GM18909 (cell line): ENCODE measurements at regions not wholly inside any gene's neighbourhood (a gene's known extent, or its start where the extent isn't known, plus 50 kb on each side); places are given as distances from the start of the nearest gene placed in this dataset.

Experiments
- ATAC-seq: cut with Tn5 transposase; IDR thresholded peaks from one replicate; pipeline ENCODE4 v1.9.1; 2021; ENCODE audit warnings: mild to moderate bottlenecking; ENCODE audit not compliant: unreplicated experiment, poor library complexity

DNA sequence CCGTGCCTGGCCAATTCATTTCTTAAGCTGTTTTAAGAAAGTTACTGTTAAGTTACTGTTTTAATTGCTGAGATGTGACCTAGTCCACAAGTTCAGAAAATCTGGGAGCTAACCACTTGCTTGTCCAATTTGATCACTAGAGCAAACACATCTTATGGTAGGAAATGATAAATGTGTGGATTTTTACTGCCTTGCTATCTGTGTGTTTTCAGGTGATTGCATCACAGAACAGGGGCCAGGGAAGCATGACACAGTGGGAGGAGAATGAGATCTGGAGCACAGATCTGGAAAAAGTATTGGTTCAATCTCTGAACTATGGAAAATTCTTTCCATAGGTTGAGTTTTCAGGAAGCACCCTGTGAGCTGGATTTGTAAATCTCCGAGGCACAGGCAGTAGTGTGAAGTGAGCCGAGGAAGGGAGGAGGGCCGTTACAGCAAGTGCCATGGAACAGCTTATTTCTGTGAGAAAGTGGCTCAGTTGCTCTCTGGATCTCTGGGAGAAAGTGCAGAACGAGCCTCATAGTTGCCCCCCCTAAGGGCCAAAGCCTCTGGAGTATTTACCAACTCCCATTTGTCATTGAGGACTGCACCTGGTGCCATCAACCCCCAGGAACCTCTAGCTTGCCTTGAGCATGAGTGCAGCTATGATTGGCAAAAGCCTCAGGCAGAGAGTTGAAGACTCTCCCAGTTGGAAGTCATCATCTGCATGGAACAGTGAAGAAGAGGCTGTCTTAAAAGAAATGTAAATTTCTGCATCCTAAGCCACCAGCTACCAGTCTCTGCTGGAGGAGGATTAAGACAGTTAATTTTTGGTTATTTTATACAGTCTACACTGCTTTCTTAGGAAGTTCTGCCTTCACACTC is 161.8 kb upstream of the CLINT1 start:
- no peak for ATAC-seq

DNA sequence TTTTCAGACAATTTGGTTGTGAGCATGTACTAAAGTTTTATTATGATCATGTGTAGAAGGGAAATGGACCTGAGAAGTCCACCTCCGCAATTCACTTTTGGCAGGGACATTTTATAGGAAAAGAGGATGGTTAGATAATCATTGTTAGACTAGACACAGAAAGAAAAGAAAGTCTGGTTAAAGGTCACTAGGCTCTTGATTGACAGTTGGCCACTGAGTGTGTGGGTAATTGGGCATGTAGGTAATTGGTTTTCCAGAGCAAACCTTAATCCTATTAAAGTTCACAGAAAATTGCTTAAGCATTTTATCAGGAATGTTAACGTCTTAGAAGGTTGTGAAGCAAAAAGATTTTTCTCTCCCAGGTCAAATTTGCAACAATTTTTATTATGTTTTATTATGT is 158.5 kb upstream of the CLINT1 start:
- no peak for ATAC-seq

DNA sequence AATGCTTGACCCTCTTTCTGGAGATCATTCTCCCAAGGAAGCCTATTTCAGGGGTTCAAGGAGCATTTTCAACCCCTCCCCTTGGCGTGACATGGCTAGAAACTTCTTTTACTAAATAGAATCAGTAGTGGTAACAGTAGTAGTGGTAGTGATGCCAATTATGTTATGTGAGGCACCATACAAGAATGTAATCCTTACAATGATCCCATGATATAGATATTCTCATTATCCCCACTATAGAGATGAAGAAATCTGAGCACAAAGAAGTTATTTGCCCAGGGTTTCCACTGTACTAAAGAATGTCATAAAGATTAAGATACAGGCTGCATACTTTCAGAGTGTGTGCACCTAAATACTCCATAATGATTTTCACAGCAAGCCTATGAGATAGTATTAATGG is 155.4 kb upstream of the CLINT1 start:
- no peak for ATAC-seq

DNA sequence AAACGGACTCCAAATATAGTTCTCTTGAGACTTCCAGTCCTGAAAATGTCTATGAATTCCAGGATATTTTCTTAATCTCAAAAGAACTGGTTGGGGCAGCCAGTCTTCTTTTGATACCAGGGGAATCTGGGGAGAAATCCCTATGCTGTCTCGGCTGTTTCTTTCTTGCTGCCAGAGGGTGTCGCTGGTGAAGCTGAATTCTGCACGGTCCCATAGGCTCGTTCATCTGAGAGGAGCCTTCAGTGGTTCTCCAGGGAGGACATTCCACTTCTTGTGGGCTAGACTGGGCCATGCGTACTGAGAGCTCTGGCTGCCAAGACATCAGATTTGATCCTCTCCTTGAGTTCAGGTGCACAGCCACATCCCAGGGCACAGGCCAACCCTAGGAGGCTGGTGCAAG is 155.0 kb upstream of the CLINT1 start:
- no peak for ATAC-seq

DNA sequence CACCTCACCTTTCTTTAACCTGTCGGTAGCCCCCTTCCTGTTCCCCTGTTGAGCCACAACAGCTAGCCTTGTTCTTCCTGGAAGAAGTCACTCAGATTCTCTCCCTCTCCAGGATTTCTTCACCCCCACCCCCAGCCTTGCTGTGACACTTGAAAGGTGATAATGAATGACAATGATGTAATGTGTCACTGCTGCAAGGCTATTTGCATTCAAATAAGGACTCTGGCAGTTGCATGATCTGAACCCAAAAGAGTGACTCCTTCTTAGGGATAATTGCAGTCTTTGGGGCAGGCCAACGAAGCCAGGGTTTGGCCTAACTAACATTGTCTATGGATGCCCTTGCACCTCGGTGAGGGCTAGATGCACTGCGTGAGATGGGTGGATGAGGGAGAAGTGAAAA is 154.4 kb upstream of the CLINT1 start:
- no peak for ATAC-seq

DNA sequence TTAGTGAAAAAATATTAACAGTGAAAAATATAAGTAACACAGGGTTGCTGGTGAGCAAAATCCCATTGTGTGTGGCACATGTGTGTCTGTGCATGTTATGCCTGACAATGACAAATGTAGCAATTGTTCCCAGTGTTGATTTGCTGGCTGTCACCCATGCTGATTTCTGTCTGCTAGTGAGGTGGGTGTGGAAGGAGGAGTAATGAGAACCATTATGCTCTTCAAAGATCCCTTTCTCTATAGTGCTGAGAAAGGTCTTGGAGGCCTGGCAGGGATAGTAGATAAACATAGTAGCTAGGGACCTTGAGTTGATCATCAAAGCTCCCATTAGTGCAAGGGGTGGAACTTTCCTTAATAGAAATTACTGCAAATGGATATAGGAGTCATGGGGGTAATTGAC is 152.5 kb upstream of the CLINT1 start:
- no peak for ATAC-seq

DNA sequence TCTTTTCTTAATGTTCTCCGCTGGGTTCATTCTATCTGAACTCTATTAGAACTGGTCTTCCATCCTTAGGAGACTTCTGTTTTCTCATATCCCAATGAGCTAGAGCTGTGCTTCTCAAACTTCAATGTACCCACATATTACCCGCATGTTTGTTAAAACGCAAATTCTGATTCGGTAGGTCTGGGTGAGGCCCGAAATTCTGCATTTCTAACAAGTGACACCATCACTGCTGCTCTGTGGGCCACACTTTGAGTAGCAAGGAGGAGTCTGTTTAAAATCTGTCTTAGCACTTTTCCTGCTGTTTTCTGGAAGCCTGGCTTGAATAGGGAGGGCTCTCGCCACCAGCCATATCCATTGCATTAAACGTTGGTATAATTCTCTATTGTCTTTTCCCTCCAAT is 151.9 kb upstream of the CLINT1 start:
- no peak for ATAC-seq

DNA sequence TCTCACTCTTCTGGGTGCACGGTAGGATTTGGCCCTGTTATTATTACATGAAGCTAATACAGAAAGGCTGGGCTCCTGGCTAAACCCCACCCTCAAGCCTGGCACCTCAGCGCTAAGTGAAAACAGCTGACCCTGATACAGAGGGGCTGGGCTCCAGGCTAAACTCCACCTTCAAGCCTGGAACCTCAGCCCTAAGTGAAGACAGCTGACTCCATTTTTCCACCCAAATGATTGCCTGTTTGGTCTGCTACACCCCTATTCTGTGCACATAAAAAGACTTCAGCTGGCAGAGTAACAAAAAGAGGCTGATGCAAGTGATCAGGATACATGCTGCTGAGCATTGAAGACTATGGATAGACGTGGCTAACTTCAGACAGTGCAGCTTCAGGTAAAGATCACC is 148.4 kb upstream of the CLINT1 start:
- ATAC-seq, result no peak

DNA sequence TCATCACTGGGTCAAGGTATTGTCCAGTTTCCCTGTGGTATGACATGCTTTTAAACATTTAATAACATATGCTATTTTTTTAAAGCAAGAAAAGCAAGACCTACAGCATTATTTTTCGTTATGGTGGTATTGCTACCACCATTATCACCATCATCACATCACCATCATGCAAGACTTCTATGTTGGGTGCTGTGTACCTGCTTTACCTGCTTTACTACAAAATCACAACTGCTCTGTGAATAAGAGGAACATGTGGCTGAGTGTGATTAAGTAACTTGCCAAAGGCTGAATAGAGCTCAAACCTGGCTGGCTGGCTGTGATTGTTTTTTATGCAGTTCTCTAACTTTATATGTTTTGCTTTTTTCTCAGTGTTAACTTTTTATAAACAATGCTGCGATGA is 140.8 kb upstream of the CLINT1 start:
- ATAC-seq, result no peak

DNA sequence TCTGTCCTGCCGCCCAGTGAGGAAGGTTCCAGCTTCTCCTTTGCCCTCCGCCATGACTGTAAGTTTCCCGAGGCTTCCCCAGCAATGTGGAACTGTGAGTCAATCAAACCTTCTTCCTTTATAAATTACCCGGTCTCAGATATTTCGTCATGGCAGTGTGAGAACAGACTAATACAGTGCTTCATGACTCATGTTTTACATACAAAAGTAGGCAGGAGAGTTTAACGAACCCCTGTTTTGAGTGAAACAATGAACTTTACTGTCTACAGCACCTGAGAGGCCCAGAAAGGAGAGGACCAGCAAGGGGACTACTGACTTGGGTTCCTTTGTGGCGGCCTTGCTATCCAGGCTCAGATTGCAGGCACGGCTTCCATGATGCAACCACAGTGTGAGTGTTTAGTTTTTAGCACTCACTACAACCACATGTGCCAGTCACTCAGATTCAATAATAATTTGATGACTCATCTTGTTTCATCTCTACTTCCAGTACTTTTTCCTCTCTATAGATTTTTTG is 139.1 kb upstream of the CLINT1 start:
- ATAC-seq, result no peak

DNA sequence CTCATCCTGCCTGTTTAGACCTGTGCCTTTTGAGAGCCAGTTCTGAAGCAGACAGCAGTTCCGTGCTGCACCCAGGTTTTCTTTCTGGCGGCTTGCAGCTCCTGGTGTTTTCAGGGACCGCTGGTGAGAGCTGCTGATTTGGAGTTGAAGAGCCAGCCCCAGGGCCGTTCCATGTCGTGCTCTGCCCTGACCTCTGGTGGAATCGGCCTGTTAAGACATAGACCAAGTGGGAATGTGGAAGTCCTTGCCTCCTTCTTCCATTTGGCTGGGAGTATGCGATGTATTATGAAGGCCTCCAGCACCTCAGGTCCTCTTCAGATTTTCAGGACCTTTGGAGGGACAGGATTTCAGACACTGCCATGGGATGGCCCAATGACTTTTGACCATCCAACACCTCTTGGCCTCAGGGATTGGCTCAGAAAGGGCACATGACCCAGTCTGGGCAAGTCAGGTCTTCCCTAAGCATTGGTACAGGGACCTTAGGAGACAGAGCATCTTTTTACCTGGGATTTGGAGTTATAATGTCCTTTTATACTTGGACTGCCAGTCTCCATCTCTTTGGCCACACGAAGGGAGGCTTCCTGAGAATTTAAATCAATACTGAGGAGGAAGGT is 136.1 kb upstream of the CLINT1 start:
- ATAC-seq, result peak; percentile 83

DNA sequence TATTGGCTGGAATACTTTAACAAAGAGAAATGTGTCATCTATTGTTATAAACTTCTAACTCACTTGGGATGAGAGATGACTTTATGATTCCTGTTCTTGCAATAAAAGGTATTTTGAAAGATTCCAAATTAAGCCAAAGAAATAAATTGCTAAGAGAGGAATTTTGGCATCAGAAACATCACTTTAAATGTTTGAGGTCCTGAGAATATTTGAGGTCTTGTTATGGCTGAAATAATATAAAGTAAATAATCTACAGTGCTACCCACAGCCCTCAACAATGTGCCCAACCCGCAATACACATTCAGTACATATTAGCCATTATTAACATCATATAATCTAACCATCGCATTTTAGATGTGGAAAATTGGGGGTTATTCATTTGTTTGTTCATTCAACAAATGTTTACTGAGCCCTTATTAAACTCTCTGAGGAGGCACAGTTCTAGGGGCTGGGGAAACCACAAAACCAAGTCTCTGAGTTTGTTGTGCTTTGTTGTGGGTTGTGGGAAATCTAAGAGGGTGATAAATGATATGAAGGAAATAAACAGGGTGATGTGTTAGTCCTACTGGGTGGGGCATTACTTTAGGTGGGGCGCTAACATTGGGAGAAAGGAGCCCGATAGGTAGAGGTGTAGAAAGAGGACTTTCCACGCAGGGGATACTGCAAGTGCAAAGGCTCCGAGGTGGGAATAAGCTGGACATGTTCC is 135.2 kb upstream of the CLINT1 start:
- no peak for ATAC-seq

DNA sequence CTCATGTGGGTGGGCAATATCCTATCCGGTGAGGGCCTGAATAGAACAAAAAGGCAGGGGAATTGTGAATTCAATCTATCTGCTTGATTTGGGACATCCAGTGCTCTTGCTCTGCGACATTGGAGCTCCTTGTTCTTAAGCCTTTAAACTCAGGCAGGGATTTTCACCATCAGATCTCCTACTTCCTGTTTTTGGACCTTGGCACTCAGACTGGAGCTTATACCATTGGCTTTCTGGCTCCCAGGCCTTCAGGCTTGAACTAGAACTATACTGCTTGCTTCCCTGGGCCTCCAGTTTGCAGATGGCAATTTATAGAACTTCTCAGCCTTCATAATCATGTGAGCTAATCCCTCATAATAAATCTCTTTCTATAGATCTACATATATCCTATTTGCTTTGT is 134.3 kb upstream of the CLINT1 start:
- ATAC-seq, result no peak

DNA sequence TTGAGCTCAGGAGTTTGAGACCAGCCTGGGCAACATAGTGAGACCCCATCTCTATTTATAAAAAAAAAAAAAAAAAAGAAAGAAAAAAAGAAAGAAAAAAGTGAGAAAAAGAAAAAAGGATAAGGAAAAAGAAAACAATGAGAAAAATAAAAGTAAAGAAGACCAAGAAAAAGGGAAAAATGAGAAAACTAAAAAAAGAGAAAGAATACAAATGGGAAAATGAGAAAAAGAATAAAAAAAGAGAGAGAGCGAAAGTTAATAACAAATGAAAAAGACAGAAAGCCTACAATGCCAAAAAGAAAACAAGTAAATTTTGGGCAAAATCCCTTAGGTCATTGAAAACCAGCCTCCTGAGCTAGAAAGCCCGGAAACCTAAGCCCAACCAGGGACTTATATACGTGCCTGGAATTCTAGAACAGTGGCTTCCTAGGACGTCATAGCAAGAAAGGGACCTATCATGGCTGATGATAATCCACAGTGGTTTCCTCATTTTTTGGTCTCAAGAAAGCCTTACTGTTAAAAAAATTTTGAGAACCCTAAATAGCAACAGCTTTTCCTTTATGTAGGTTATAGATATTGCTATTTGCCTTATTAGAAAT is 131.7 kb upstream of the CLINT1 start:
- no peak for ATAC-seq

DNA sequence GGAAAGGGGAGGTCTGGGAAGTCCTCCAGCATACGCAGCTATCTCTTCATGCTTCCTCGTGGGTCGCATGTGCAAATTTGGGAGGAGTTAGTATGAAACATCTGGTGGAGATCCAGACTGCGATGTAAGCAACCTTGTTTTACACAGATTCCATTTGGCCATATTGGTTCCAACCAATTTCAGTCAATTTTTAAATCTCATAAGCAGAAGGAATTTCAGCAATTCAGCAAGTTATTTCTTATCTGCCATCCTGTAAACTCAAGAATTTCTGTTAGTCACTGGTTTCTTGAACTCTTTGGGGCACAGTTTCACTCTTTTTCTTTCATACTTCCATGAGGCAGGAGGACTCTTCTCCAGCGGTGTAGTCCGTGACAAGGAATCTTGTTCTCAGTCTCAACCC is 130.4 kb upstream of the CLINT1 start:
- ATAC-seq, result no peak

DNA sequence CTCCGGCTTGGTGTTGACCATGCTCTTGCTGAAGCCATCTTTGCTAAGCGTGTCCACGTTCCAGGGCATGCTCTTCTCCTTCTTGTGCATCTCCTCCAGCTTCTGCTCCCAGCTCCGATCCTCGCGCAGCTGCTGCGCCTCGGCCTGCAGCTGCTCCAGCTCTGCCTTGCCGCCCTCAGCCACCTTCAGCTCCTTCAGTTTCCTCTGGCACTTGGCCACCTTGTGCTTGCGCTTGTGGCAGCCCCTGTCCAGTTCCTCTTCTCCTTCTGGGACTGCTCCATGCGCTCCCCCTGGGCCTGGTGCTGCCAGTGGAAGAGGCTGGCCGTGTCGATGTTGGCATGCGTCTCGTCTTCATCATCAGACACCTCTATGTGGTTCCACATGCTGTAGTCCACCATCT is 128.3 kb upstream of the CLINT1 start:
- ATAC-seq, result no peak

DNA sequence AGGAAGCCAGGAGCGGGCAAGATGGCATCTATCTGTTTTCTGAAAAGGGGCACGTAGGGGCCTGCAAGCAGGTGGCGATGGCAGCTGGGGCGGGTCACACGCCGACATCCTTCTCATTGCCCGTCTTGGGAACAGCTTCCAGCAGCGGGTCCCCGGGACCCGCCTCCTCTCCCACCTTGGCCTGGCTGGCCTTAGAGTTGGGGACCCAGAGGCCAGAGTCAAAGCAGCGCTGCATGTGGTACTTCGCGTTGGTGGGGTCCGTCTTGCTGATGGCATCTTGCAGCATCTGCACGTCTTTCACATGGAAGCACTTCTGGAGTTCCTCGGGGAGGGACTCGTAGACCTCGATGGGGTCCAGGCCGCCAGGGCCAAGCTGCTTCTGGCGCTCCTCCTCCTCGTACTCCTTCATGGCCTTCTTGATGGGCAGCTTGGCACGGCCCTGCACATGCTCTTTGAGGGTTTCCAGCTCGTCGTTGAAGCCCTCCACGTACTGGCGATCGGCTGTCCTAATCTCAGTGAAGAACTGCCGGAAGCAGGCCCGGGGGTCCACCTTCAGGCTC is 127.6 kb upstream of the CLINT1 start:
- ATAC-seq, result no peak

DNA sequence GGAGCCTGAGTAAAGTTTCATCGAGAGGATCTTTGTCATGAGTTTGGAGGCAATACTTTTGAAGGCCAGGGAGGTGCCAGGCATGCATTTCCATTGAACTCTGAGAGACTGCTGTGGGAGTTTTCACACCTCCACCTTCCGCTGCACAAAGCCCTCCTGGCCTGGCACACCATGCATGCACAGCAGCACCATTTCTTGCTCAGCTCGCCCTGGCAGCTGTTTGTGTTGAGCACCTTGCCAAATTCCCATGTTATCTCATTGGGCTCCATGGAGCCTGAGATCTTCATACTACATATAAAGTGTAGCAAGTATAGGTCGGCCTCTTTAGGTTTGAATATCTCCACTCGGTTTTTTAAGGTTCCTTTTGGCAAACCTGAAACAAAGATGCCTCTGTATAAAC is 125.7 kb upstream of the CLINT1 start:
- ATAC-seq, result no peak

DNA sequence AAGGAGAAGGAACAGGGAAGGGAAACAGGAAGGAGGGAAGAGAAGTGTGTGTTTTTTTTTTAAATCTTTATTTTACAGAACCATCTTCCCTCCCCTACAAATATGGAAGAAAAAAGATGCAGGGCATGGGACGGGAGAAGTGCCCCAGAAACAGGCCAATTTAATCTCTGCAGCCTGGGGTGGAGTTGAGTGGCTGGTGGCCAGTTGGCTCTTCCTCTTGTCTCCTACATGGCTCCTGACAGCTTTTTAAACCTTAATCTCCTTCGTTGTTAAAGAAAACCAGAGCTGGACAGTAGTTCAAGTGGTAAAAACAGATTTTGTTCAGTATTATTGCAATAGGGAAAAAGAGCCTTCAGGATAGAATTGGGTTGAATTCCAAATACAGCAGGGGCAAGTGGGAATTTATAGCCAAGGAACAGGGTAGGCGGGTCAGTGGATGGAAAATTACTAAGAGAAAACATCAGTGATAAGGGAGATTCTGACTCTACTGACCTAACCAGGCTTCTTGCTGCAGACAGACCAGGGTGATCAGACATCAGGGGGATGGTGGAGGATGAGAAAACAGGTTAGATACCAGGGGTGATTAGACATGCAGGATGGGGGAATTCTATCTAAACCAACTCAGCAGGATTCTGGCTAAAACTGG is 125.1 kb upstream of the CLINT1 start:
- no peak for ATAC-seq

DNA sequence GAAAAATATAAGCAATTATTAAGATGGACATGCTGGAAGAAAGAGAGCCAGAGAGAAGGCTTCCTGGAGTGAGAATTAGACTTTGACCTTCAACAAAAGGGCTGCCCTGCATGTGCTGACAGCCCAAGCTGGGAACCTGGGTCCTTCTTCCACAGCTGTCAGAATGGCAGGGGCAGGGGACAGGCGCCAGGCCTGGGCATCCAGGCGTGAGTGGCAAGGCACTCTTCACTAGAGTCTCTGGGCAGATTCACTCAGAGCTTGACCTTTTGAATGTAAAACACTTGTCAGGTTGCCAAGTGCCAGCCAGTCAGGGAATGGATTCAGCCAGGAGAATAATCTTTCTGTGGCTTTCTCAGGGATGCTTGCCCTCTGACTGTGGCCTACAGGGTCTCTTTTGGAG is 119.1 kb upstream of the CLINT1 start:
- ATAC-seq, result no peak
